Cardiac muscle cell (in vitro differentiated cells and primary cell): ENCODE measurements at regions not wholly inside any gene's neighbourhood (a gene's known extent, or its start where the extent isn't known, plus 50 kb on each side); places are given as distances from the start of the nearest gene placed in this dataset.

Source experiments
- DNase-seq, 2 donors: peaks; one replicate each; pipeline versions ENCODE4 v3.0.0 to v3.0.0-alpha.2; 2010 to 2017; ENCODE audit warnings: low read depth in 1 of 2, low spot score in 1 of 2
- H3K27ac ChIP-seq: fragments of 200-600 bp; sonication (generic); 2 replicates; pipeline ENCODE4 v1.5.1; 2016
- H3K27me3 ChIP-seq: fragments of 200-600 bp; sonication (generic); 2 replicates; pipeline ENCODE4 v1.6.0; 2016; ENCODE audit warnings: control low read depth
- H3K36me3 ChIP-seq: fragments of 200-600 bp; sonication (generic); 2 replicates; pipeline ENCODE4 v1.5.1; 2016; ENCODE audit warnings: control low read depth
- H3K4me1 ChIP-seq: fragments of 200-600 bp; sonication (generic); 2 replicates; pipeline ENCODE4 v1.8.1; 2017; ENCODE audit warnings: low read depth, mild to moderate bottlenecking, mixed run types
- H3K4me3 ChIP-seq: fragments of 200-600 bp; sonication (generic); 2 replicates; pipeline ENCODE4 v1.5.1; 2016; ENCODE audit warnings: mild to moderate bottlenecking
- H3K9me3 ChIP-seq: fragments of 200-600 bp; sonication (generic); 2 replicates; pipeline ENCODE4 v1.5.1; 2017; ENCODE audit warnings: low read depth, mild to moderate bottlenecking, control low read depth
- TF ChIP-seq, protein P1 (sequence below): IDR thresholded peaks from 2 replicates; pipeline ENCODE4 v1.5.1; 2012; ENCODE audit warnings: low read depth, mild to moderate bottlenecking, low read length

DNA sequence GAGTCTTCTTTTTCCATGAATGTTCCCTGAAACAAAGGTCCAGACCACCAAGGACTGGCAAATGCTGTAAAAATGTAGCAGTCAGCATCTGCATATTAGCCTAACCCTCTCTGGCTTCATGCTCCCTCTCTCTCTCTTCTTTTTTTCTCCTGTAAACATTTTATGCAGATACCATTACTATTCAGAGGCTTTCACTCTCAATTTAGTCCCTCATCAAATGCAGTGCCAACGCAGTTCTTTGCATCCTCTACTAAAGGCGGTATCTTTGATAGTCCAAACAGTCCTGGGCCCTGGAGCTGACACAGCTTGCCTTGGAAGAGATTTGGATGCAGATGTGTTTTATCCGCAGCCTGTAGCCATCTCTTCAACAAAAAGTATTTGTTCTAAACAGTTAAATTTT is 167.1 kb upstream of the MMS22L start:
- no peaks in the 10 kb centered on the region for H3K36me3 ChIP-seq
- H3K9me3 ChIP-seq = no peaks in the 10 kb centered on the region
- TF ChIP-seq, protein P1, sequence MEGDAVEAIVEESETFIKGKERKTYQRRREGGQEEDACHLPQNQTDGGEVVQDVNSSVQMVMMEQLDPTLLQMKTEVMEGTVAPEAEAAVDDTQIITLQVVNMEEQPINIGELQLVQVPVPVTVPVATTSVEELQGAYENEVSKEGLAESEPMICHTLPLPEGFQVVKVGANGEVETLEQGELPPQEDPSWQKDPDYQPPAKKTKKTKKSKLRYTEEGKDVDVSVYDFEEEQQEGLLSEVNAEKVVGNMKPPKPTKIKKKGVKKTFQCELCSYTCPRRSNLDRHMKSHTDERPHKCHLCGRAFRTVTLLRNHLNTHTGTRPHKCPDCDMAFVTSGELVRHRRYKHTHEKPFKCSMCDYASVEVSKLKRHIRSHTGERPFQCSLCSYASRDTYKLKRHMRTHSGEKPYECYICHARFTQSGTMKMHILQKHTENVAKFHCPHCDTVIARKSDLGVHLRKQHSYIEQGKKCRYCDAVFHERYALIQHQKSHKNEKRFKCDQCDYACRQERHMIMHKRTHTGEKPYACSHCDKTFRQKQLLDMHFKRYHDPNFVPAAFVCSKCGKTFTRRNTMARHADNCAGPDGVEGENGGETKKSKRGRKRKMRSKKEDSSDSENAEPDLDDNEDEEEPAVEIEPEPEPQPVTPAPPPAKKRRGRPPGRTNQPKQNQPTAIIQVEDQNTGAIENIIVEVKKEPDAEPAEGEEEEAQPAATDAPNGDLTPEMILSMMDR = no peak
- H3K27ac ChIP-seq = no peak overlapping the region
- H3K4me1 ChIP-seq = peaks cover 14% of the 10 kb centered on the region
- no peak overlapping the region for H3K4me3 ChIP-seq
- no peak for DNase-seq
- H3K27me3 ChIP-seq = no peaks in the 10 kb centered on the region

DNA sequence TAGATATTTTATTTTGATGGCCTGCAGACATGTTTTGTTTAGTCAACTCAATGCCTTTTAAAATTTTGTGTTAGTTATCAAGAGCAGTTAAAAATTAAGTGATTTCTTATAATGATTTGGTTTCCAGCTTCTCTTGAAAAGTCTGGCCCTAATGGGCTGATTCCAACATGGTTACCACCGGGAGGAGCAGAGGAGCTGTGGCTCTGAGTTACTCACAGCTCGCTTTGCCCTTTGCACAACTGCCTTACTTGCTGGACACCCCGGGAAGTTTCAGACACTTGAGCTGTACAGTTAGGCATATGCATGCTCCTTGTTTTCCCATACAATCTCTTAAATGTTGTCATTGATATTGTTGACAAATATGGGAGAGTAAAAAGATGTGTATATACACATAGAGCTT is 173.1 kb upstream of the MMS22L start:
- DNase-seq = peak in 1 of 2 donors; percentile 45
- H3K36me3 ChIP-seq = no peaks in the 10 kb centered on the region

DNA sequence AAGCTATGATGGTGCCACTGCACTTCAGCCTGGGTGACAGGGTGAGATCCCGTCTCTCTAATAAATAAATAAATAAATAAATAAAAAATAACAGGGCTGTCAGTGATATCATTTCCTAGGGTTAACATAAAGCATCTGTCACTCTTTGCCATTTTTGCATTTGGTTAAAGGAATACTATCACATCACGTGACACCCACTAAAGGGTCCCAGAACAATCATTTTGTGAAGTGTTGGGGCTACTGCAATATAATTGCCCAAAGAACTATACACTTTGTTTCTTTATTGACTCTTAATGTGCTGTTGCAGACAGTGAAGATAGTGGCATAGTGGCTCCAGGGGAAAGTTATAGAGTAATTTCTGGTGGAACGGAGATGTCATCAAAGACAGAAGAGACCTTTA is 176.5 kb upstream of the MMS22L start:
- Histone ChIP-seq H3K36me3 (no peaks in the 10 kb centered on the region), H3K27me3 (no peaks in the 10 kb centered on the region), H3K27ac (no peak overlapping the region), H3K4me3 (no peak overlapping the region), H3K4me1 (peaks cover 14% of the 10 kb centered on the region), H3K9me3 (no peaks in the 10 kb centered on the region)
- DNase-seq = no peak
- TF ChIP-seq, protein P1 = no peak

More for the DNA sequence above, 173.1 kb upstream of the MMS22L start:
- TF ChIP-seq, protein P1 = no peak
- no peak overlapping the region for H3K4me3 ChIP-seq
- H3K27me3 ChIP-seq = no peaks in the 10 kb centered on the region
- H3K27ac ChIP-seq = no peak overlapping the region
- H3K9me3 ChIP-seq = no peaks in the 10 kb centered on the region
- peaks cover 22% of the 10 kb centered on the region for H3K4me1 ChIP-seq

DNA sequence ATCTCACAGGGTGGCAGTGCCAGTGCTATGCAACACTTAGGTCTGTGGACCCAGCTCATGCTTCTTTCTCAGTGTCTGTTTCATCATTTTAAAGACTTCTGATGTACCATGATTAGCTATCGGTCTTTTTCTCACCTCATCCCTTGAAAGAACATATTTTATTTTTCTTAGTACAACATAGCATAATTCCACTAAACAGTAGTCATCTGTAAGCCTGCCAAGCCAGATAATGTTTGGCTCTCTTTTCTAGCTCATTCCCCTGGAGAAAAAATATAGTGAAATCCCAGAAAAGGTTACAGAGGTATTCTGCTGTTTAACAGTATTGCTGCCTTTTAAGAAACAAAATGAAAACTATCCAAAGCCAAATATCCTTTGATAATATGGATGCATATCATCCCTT is 177.0 kb upstream of the MMS22L start:
- DNase-seq = no peak
- peaks cover 10% of the 10 kb centered on the region for H3K4me1 ChIP-seq
- no peaks in the 10 kb centered on the region for H3K36me3 ChIP-seq
- TF ChIP-seq, protein P1 = no peak
- no peaks in the 10 kb centered on the region for H3K27me3 ChIP-seq
- no peaks in the 10 kb centered on the region for H3K9me3 ChIP-seq
- no peak overlapping the region for H3K27ac ChIP-seq
- no peak overlapping the region for H3K4me3 ChIP-seq

DNA sequence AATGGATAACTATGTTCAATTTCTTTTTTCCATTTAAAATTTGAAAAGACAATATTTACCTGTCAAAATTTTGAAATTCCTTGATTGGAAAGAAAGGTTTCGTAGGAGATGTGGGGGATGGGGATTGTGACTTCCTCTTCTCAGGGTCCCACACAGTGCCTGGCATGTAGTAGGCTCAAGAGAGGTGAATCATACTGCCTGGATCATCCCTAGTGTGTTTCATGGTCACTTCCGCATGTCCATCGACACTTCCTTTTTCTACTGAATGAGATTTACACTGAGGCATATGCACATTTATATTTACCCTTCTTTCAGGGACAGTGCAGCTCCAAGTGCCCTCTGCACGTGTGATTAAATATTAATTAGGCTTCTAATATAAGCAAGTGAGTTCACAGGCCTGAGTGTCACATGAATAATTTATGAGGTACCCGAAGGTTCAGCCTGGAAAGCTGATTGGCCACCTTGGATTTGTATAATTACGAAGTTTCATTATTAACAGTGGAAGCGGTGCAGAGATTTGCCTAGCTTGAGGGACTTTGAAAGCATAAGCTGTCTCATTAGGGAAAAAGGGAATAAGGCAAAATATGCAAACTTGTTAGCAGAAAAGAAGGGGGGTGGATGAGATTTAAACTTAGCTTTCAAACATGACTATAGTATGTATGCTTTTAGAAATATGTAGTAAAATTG is 177.5 kb upstream of the MMS22L start:
- peaks cover 7% of the 10 kb centered on the region for H3K4me1 ChIP-seq
- TF ChIP-seq, protein P1 = no peak
- H3K4me3 ChIP-seq = no peak overlapping the region
- no peaks in the 10 kb centered on the region for H3K27me3 ChIP-seq
- H3K36me3 ChIP-seq = no peaks in the 10 kb centered on the region
- DNase-seq = no peak
- H3K27ac ChIP-seq = no peak overlapping the region
- no peaks in the 10 kb centered on the region for H3K9me3 ChIP-seq
